ENCODE measurements at regions not wholly inside any gene's neighbourhood (a gene's known extent, or its start where the extent isn't known, plus 50 kb on each side); places are given as distances from the start of the nearest gene placed in this dataset.

- no peaks in the 10 kb centered on the region for H3K9me3 ChIP-seq
- H3K4me3 ChIP-seq = no peak overlapping the region
- peaks cover 0 to 9% of the 10 kb centered on the region in 2 donors for H3K4me1 ChIP-seq
- no peak overlapping the region for H3K27ac ChIP-seq
- no peak for DNase-seq (ENCODE audit: low spot score)
- no peak for TF ChIP-seq CTCF (IDR thresholded peaks at IDR 0.05)
- H3K27me3 ChIP-seq = no peaks in the 10 kb centered on the region
- H3K36me3 ChIP-seq = no peaks in the 10 kb centered on the region
These were observed 278.3 kb downstream of the TMEM38B start for GRCh38 chr9:105972466-105973204.

GRCh38 chr9:105973951-105974351 lies 279.6 kb downstream of the TMEM38B start:
- H3K4me3 ChIP-seq = no peak overlapping the region
- no peaks in the 10 kb centered on the region for H3K36me3 ChIP-seq
- peaks cover 0 to 9% of the 10 kb centered on the region in 2 donors for H3K4me1 ChIP-seq
- H3K27ac ChIP-seq = no peak overlapping the region
- no peaks in the 10 kb centered on the region for H3K9me3 ChIP-seq
- no peaks in the 10 kb centered on the region for H3K27me3 ChIP-seq
- DNase-seq (ENCODE audit: low spot score) = no peak
- no peak for TF ChIP-seq CTCF (IDR thresholded peaks at IDR 0.05)

DNA sequence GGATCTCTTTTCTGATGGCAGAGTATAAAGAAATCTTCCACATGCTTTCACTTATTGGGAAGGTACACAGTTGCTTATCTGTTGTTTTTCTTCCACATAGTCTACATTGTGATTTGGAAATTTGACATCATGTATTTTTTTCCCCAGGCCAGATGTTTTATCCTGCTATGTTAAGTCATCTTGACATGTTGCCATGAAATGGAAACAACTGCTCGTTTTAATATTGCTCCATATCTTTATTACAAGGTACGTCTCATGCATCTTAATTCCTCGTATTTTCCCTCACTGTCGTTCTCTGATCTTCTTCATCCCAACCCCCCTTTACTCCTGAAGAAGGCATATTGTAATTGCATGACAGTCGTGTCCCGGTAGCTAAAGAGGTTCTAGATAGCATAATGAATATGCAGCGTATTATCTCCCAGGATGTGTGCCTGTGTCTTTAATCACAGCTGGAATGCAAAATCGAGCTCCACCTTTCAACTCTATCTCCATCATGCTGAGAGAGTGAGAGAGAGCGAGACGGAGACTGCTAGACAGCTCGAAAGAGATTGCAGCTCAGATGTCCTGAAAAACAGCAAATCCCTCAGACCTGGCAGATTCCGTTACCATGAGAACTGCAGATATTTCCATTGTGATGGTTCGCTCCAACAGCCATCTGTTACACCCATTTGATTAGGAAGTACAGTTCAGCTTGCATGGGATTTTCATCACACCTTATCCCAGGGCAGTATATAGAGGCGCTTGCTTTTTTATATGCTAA lies 281.7 kb downstream of the TMEM38B start:
- Histone ChIP-seq H3K27me3 (no peaks in the 10 kb centered on the region), H3K4me3 (no peak overlapping the region), H3K9me3 (no peaks in the 10 kb centered on the region), H3K4me1 (peaks cover 0 to 9% of the 10 kb centered on the region in 2 donors), H3K36me3 (no peaks in the 10 kb centered on the region), H3K27ac (no peak overlapping the region)
- no peak for DNase-seq (ENCODE audit: low spot score)
- TF ChIP-seq CTCF (IDR thresholded peaks at IDR 0.05) = no peak

DNA sequence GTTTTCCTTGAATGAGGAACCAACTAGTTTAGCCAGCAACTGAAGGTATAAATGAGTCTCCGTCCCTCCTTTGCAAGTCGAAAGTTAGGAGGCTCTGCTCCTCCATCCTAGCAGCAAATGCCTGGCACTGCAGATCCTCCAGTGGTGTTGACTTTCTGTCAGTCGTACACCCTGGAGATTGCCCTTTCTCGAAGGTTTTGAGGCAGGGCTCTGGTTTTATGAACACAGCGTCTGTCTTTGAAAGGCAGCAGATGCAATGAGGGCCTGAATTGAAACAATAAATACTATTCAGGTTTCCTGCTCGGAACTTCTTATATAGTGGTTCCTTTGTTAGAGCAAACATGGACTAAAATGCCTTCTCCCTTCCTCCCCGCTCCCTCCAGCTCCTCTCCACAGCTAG lies 284.0 kb downstream of the TMEM38B start:
- no peaks in the 10 kb centered on the region for H3K36me3 ChIP-seq
- no peak overlapping the region for H3K27ac ChIP-seq
- no peak for TF ChIP-seq CTCF (IDR thresholded peaks at IDR 0.05)
- DNase-seq (ENCODE audit: low spot score) = no peak
- no peaks in the 10 kb centered on the region for H3K4me1 ChIP-seq
- no peak overlapping the region for H3K4me3 ChIP-seq
- no peaks in the 10 kb centered on the region for H3K27me3 ChIP-seq
- no peaks in the 10 kb centered on the region for H3K9me3 ChIP-seq

DNA sequence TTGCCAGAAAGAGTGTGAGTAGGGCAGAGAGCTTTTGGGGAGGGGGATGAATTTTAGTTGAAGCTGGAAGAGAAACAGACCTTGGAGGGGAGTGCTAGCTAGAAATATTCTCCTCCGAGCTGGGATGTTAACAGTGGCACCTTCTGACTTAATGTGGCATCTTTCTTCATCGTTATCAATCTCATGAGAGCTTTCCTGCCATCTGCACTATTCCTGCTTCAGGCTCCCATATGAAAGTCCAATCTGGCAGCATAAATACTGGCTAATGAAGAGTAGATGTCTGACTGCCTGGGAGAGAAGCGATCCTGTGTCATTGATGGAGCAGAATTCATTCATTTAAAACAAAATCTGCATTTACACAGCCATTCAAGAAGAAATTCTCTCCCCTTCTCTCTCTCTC lies 284.5 kb downstream of the TMEM38B start:
- Histone ChIP-seq H3K9me3 (no peaks in the 10 kb centered on the region), H3K27me3 (no peaks in the 10 kb centered on the region), H3K4me3 (no peak overlapping the region), H3K4me1 (no peaks in the 10 kb centered on the region), H3K36me3 (no peaks in the 10 kb centered on the region), H3K27ac (no peak overlapping the region)
- DNase-seq (ENCODE audit: low spot score) = no peak
- no peak for TF ChIP-seq CTCF (IDR thresholded peaks at IDR 0.05)

All from right atrium auricular region (tissue), 2 donors.